ENCODE measurements at regions not wholly inside any gene's neighbourhood (a gene's known extent, or its start where the extent isn't known, plus 50 kb on each side); places are given as distances from the start of the nearest gene placed in this dataset.

DNA sequence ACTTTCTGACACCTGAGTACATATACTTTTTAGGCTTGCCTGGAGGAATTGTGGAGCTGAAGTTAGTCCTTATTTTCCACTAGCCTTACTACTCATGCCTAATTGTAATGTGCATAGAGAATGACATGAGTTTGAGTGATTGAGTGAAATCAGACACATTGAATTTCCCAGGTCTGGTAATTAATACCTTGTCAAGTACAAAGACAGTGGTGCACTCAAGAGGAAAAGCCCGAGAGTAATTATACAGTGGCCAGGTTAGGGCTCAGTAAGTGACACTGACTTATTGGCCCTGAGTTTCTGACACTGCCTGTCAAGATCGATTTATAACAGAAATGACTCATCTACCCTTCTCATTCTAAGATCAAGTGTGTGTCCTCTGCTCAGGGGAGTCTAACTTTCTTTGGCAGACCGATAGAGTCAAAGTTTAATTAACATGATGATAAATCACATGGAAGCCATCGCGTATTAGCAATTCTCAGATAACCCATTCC, 288.3 kb downstream of the TPBG start (continued):
- TF ChIP-seq NFE2L1 (CRISPR knock-in tag; IDR thresholded peaks at IDR 0.05) (no peak), ZNF121 (CRISPR knock-in tag; IDR thresholded peaks at IDR 0.05) (no peak)

DNA sequence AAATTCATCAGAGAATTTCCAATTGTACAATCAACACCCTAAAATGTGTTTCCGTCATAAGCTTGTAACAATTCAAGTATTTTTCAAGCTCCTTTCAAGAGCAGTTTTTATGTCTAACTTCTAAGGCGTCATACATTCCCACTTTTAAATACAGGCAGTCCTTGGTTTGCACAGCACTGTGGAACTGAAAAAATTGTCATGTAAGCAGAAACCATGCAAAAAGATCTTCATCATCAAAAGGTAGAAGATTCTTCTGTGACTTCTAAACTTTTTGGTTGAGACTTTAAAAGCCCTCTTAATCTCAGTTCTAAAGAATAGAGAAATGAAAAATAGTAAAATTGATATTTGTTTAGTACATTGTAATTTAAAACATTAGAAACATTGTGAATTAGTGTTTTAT, 315.6 kb downstream of the TPBG start:
- Mint-ChIP-seq H3K4me1 (no peaks in the 10 kb centered on the region), H3K4me3 (no peak overlapping the region), H3K27ac (no peak overlapping the region), H3K36me3 (peaks cover 28% of the 10 kb centered on the region), H3K27me3 (ENCODE audit: low read depth) (no peaks in the 10 kb centered on the region; the same call in 1 of the 2 replicates), H3K9me3 (peaks cover 46% of the 10 kb centered on the region)
- no peak for DNase-seq (ENCODE audit: low spot score)
- TF ChIP-seq TEAD1 (CRISPR knock-in tag; IDR thresholded peaks at IDR 0.05) (no peak), NR3C1 (CRISPR knock-in tag; conservative IDR thresholded peaks at IDR 0.05; ENCODE audit: low read depth) (no peak), ZNF121 (CRISPR knock-in tag; IDR thresholded peaks at IDR 0.05) (no peak), ZNF416 (CRISPR knock-in tag; IDR thresholded peaks at IDR 0.05) (no peak), FOXK1 (CRISPR knock-in tag; IDR thresholded peaks at IDR 0.05) (no peak), PRRX2 (CRISPR knock-in tag; IDR thresholded peaks at IDR 0.05) (no peak), CBFB (CRISPR knock-in tag; IDR thresholded peaks at IDR 0.05; ENCODE audit: low read depth) (no peak), ZNF232 (CRISPR knock-in tag; IDR thresholded peaks at IDR 0.05) (no peak)
- TF ChIP-seq, protein P1, sequence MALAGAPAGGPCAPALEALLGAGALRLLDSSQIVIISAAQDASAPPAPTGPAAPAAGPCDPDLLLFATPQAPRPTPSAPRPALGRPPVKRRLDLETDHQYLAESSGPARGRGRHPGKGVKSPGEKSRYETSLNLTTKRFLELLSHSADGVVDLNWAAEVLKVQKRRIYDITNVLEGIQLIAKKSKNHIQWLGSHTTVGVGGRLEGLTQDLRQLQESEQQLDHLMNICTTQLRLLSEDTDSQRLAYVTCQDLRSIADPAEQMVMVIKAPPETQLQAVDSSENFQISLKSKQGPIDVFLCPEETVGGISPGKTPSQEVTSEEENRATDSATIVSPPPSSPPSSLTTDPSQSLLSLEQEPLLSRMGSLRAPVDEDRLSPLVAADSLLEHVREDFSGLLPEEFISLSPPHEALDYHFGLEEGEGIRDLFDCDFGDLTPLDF (CRISPR knock-in tag; IDR thresholded peaks at IDR 0.05): no peak
- TF ChIP-seq, protein P2, sequence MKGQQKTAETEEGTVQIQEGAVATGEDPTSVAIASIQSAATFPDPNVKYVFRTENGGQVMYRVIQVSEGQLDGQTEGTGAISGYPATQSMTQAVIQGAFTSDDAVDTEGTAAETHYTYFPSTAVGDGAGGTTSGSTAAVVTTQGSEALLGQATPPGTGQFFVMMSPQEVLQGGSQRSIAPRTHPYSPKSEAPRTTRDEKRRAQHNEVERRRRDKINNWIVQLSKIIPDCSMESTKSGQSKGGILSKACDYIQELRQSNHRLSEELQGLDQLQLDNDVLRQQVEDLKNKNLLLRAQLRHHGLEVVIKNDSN (CRISPR knock-in tag; IDR thresholded peaks at IDR 0.05): no peak
- POLR2A ChIA-PET: no interaction called here
- ATAC-seq: no peak
- CTCF ChIA-PET: interaction anchor here (0.5 kb wide), 1 partner anchor 317 kb away, joined by 3 read pairs; no protein-coding TSS in a partner anchor

DNA sequence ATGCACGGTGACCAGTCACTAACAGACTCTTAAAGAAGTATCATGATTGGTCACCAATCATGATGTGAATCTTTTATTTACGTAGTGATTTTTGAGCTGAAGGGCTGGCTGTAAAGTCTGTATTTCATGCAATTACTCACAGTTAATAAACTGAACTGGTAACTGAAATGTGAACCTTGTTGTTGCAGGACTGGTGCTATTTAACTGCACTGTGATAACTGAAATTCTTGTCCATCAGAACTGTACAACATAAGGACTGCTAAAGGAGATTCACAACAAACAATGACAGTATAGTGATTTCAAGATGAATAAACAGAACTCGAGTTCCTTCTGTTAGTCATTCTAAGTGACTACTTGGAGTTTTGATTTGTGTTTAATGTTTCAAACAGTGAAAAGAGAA, 316.6 kb downstream of the TPBG start:
- H3K36me3 Mint-ChIP-seq: peaks cover 21% of the 10 kb centered on the region
- DNase-seq (ENCODE audit: low spot score) (no peak), ATAC-seq (no peak)
- no peak overlapping the region for H3K27ac Mint-ChIP-seq
- H3K9me3 Mint-ChIP-seq: peaks cover 37% of the 10 kb centered on the region
- ChIA-PET POLR2A (no interaction called here), CTCF (no interaction called here)
- H3K4me3 Mint-ChIP-seq: no peak overlapping the region
- H3K27me3 Mint-ChIP-seq (ENCODE audit: low read depth): no peaks in the 10 kb centered on the region; the same call in 1 of the 2 replicates
- no peaks in the 10 kb centered on the region for H3K4me1 Mint-ChIP-seq
- TF ChIP-seq GRHL2 (CRISPR knock-in tag; IDR thresholded peaks at IDR 0.05; ENCODE audit: insufficient replicate concordance, severe bottlenecking) (no peak), CBFB (CRISPR knock-in tag; IDR thresholded peaks at IDR 0.05; ENCODE audit: low read depth) (no peak), JUN (CRISPR knock-in tag; IDR thresholded peaks at IDR 0.05) (no peak), NFYB (CRISPR knock-in tag; conservative IDR thresholded peaks at IDR 0.05; ENCODE audit: low read depth) (no peak), ATF1 (CRISPR knock-in tag; IDR thresholded peaks at IDR 0.05) (no peak)
- TF ChIP-seq, protein P3, sequence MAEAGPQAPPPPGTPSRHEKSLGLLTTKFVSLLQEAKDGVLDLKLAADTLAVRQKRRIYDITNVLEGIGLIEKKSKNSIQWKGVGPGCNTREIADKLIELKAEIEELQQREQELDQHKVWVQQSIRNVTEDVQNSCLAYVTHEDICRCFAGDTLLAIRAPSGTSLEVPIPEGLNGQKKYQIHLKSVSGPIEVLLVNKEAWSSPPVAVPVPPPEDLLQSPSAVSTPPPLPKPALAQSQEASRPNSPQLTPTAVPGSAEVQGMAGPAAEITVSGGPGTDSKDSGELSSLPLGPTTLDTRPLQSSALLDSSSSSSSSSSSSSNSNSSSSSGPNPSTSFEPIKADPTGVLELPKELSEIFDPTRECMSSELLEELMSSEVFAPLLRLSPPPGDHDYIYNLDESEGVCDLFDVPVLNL (CRISPR knock-in tag; IDR thresholded peaks at IDR 0.05; ENCODE audit: borderline replicate concordance, low read depth): no peak
- TF ChIP-seq, protein P4, sequence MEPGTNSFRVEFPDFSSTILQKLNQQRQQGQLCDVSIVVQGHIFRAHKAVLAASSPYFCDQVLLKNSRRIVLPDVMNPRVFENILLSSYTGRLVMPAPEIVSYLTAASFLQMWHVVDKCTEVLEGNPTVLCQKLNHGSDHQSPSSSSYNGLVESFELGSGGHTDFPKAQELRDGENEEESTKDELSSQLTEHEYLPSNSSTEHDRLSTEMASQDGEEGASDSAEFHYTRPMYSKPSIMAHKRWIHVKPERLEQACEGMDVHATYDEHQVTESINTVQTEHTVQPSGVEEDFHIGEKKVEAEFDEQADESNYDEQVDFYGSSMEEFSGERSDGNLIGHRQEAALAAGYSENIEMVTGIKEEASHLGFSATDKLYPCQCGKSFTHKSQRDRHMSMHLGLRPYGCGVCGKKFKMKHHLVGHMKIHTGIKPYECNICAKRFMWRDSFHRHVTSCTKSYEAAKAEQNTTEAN (CRISPR knock-in tag; IDR thresholded peaks at IDR 0.05): no peak
- TF ChIP-seq, protein P5, sequence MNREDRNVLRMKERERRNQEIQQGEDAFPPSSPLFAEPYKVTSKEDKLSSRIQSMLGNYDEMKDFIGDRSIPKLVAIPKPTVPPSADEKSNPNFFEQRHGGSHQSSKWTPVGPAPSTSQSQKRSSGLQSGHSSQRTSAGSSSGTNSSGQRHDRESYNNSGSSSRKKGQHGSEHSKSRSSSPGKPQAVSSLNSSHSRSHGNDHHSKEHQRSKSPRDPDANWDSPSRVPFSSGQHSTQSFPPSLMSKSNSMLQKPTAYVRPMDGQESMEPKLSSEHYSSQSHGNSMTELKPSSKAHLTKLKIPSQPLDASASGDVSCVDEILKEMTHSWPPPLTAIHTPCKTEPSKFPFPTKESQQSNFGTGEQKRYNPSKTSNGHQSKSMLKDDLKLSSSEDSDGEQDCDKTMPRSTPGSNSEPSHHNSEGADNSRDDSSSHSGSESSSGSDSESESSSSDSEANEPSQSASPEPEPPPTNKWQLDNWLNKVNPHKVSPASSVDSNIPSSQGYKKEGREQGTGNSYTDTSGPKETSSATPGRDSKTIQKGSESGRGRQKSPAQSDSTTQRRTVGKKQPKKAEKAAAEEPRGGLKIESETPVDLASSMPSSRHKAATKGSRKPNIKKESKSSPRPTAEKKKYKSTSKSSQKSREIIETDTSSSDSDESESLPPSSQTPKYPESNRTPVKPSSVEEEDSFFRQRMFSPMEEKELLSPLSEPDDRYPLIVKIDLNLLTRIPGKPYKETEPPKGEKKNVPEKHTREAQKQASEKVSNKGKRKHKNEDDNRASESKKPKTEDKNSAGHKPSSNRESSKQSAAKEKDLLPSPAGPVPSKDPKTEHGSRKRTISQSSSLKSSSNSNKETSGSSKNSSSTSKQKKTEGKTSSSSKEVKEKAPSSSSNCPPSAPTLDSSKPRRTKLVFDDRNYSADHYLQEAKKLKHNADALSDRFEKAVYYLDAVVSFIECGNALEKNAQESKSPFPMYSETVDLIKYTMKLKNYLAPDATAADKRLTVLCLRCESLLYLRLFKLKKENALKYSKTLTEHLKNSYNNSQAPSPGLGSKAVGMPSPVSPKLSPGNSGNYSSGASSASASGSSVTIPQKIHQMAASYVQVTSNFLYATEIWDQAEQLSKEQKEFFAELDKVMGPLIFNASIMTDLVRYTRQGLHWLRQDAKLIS (CRISPR knock-in tag; IDR thresholded peaks at IDR 0.05; ENCODE audit: borderline replicate concordance): no peak
- TF ChIP-seq, protein P1 (CRISPR knock-in tag; IDR thresholded peaks at IDR 0.05): no peak
- TF ChIP-seq, protein P6, sequence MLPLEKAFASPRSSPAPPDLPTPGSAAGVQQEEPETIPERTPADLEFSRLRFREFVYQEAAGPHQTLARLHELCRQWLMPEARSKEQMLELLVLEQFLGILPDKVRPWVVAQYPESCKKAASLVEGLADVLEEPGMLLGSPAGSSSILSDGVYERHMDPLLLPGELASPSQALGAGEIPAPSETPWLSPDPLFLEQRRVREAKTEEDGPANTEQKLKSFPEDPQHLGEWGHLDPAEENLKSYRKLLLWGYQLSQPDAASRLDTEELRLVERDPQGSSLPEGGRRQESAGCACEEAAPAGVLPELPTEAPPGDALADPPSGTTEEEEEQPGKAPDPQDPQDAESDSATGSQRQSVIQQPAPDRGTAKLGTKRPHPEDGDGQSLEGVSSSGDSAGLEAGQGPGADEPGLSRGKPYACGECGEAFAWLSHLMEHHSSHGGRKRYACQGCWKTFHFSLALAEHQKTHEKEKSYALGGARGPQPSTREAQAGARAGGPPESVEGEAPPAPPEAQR (CRISPR knock-in tag; IDR thresholded peaks at IDR 0.05): no peak
- TF ChIP-seq, protein P7, sequence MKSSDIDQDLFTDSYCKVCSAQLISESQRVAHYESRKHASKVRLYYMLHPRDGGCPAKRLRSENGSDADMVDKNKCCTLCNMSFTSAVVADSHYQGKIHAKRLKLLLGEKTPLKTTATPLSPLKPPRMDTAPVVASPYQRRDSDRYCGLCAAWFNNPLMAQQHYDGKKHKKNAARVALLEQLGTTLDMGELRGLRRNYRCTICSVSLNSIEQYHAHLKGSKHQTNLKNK (CRISPR knock-in tag; IDR thresholded peaks at IDR 0.05): no peak
